ENCODE measurements at regions not wholly inside any gene's neighbourhood (a gene's known extent, or its start where the extent isn't known, plus 50 kb on each side); places are given as distances from the start of the nearest gene placed in this dataset.
A peak's percentile ranks its signal among the peaks of the same experiment; 100 is the strongest.

DNA sequence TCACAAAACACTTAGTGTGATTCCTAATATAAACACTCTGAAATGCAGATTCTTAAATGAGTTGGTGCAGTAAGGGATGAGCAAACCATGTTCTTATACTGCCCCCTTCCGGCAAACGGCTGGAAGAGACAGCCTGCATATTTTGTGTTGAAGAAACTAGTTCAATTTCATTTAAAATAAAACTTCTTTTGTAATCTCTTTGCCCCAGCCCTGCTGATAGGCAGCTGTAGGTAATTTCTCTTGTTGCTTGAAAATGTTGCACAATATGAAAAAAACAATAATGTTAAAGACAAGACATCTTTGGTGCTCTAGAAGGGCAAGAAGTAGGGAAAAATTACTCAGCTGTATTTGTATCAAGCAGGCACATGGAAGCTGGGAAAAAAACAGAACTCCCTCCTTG, 89.7 kb upstream of the CCNG1 start:
- TF ChIP-seq, protein P1, sequence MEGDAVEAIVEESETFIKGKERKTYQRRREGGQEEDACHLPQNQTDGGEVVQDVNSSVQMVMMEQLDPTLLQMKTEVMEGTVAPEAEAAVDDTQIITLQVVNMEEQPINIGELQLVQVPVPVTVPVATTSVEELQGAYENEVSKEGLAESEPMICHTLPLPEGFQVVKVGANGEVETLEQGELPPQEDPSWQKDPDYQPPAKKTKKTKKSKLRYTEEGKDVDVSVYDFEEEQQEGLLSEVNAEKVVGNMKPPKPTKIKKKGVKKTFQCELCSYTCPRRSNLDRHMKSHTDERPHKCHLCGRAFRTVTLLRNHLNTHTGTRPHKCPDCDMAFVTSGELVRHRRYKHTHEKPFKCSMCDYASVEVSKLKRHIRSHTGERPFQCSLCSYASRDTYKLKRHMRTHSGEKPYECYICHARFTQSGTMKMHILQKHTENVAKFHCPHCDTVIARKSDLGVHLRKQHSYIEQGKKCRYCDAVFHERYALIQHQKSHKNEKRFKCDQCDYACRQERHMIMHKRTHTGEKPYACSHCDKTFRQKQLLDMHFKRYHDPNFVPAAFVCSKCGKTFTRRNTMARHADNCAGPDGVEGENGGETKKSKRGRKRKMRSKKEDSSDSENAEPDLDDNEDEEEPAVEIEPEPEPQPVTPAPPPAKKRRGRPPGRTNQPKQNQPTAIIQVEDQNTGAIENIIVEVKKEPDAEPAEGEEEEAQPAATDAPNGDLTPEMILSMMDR (IDR thresholded peaks at IDR 0.05): peak; percentile 82; the same call in 1 of the 2 replicates
- TF ChIP-seq TCF7L2 (IDR thresholded peaks at IDR 0.05; ENCODE audit: low read depth, low read length) (no peak), POLR2AphosphoS5 (IDR thresholded peaks at IDR 0.05; ENCODE audit: low read depth, low read length) (no peak), SIN3A (IDR thresholded peaks at IDR 0.05; ENCODE audit: borderline replicate concordance, insufficient read depth, low read depth, low read length) (no peak)
- TF ChIP-seq, protein P2, sequence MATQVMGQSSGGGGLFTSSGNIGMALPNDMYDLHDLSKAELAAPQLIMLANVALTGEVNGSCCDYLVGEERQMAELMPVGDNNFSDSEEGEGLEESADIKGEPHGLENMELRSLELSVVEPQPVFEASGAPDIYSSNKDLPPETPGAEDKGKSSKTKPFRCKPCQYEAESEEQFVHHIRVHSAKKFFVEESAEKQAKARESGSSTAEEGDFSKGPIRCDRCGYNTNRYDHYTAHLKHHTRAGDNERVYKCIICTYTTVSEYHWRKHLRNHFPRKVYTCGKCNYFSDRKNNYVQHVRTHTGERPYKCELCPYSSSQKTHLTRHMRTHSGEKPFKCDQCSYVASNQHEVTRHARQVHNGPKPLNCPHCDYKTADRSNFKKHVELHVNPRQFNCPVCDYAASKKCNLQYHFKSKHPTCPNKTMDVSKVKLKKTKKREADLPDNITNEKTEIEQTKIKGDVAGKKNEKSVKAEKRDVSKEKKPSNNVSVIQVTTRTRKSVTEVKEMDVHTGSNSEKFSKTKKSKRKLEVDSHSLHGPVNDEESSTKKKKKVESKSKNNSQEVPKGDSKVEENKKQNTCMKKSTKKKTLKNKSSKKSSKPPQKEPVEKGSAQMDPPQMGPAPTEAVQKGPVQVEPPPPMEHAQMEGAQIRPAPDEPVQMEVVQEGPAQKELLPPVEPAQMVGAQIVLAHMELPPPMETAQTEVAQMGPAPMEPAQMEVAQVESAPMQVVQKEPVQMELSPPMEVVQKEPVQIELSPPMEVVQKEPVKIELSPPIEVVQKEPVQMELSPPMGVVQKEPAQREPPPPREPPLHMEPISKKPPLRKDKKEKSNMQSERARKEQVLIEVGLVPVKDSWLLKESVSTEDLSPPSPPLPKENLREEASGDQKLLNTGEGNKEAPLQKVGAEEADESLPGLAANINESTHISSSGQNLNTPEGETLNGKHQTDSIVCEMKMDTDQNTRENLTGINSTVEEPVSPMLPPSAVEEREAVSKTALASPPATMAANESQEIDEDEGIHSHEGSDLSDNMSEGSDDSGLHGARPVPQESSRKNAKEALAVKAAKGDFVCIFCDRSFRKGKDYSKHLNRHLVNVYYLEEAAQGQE (IDR thresholded peaks at IDR 0.05; ENCODE audit: insufficient read depth in 1 of 2, low read depth in 2 of 2, low read length in 1 of 2): no peak

Data from Panc1 (cell line).